OCI-LY1 (cell line): ENCODE measurements at regions not wholly inside any gene's neighbourhood (a gene's known extent, or its start where the extent isn't known, plus 50 kb on each side); places are given as distances from the start of the nearest gene placed in this dataset.

Experiments used
- H2AFZ ChIP-seq: fragments of 200-600 bp; sonication (generic), shearing (Covaris generic); 2 replicates; pipeline ENCODE4 v1.6.0; 2014; ENCODE audit warnings: antibody characterized with exemption, mild to moderate bottlenecking, low read length
- H3F3A ChIP-seq: fragments of 200-600 bp; sonication (generic), shearing (Covaris generic); 2 replicates; pipeline ENCODE4 v1.6.0; 2014; ENCODE audit warnings: mild to moderate bottlenecking, antibody characterized with exemption, low read length, moderate library complexity; ENCODE audit not compliant: insufficient read depth
- H3K27ac ChIP-seq: fragments of 200-600 bp; sonication (generic); 2 replicates; pipeline ENCODE4 v1.5.1; 2014; ENCODE audit warnings: low read length, mixed run types, mild to moderate bottlenecking, low read depth; ENCODE audit not compliant: poor library complexity, severe bottlenecking
- H3K27me3 ChIP-seq: fragments of 200-600 bp; sonication (generic); 2 replicates; pipeline ENCODE4 v1.6.0; 2014; ENCODE audit warnings: antibody characterized with exemption, mild to moderate bottlenecking, low read length, moderate library complexity; ENCODE audit not compliant: insufficient read depth
- H3K36me3 ChIP-seq: fragments of 200-600 bp; sonication (generic); 2 replicates; pipeline ENCODE4 v1.6.1; 2014; ENCODE audit warnings: mild to moderate bottlenecking, antibody characterized with exemption, low read length, moderate library complexity, mixed read lengths; ENCODE audit not compliant: insufficient read depth
- H3K4me1 ChIP-seq: fragments of 200-600 bp; sonication (generic); 2 replicates; pipeline ENCODE4 v1.5.1; 2014; ENCODE audit warnings: mild to moderate bottlenecking, low read length, moderate library complexity; ENCODE audit not compliant: insufficient read depth, severe bottlenecking
- H3K4me2 ChIP-seq: fragments of 200-600 bp; sonication (generic), shearing (Covaris generic); 2 replicates; pipeline ENCODE4 v1.6.1; 2014; ENCODE audit warnings: low read length
- H3K4me3 ChIP-seq: fragments of 200-600 bp; sonication (generic); 2 replicates; pipeline ENCODE4 v1.5.1; 2014; ENCODE audit warnings: low read length, low read depth, mild to moderate bottlenecking, mixed read lengths; ENCODE audit not compliant: poor library complexity, severe bottlenecking
- H3K79me2 ChIP-seq: fragments of 200-600 bp; shearing (Covaris generic); 2 replicates; pipeline ENCODE4 v1.6.1; 2016; ENCODE audit warnings: mixed run types, low read length, mixed read lengths; ENCODE audit not compliant: insufficient read depth
- H3K9ac ChIP-seq: fragments of 200-600 bp; sonication (generic), shearing (Covaris generic); 2 replicates; pipeline ENCODE4 v1.6.1; 2014; ENCODE audit warnings: mild to moderate bottlenecking, low read length, mixed read lengths
- H3K9me2 ChIP-seq: fragments of 200-600 bp; sonication (generic), shearing (Covaris generic); 2 replicates; pipeline ENCODE4 v1.6.1; 2014; ENCODE audit warnings: low read depth, mild to moderate bottlenecking, low read length, mixed read lengths
- H3K9me3 ChIP-seq: fragments of 200-600 bp; shearing (Covaris generic); 2 replicates; pipeline ENCODE4 v1.6.1; 2014; ENCODE audit warnings: low read length, mixed read lengths
- H4K20me1 ChIP-seq: fragments of 200-600 bp; sonication (generic), shearing (Covaris generic); 2 replicates; pipeline ENCODE4 v1.6.0; 2016; ENCODE audit warnings: mild to moderate bottlenecking, low read length; ENCODE audit not compliant: insufficient read depth
- CTCF ChIP-seq: fragments of 200-600 bp; sonication (generic), shearing (Covaris generic); IDR thresholded peaks from 2 replicates; pipeline ENCODE4 v1.5.1; 2017; ENCODE audit warnings: mild to moderate bottlenecking, antibody characterized with exemption, low read length, moderate library complexity, mixed read lengths
- EZH2 ChIP-seq: fragments of 200-600 bp; sonication (generic), shearing (Covaris generic); IDR thresholded peaks from 2 replicates; pipeline ENCODE4 v1.8.0; 2017; ENCODE audit warnings: borderline replicate concordance, mixed run types, mild to moderate bottlenecking, antibody characterized with exemption, low read length, moderate library complexity, mixed read lengths

GRCh38 chr1:101135526-101135925 is 101.3 kb upstream of the S1PR1 start:
- H2AFZ ChIP-seq, result no peak overlapping the region
- no peak overlapping the region for H3K27ac ChIP-seq
- no peaks in the 10 kb centered on the region for H4K20me1 ChIP-seq
- no peak overlapping the region for H3K4me3 ChIP-seq
- H3K4me2 ChIP-seq, result no peak overlapping the region
- H3K36me3 ChIP-seq, result no peaks in the 10 kb centered on the region
- H3K79me2 ChIP-seq, result no peaks in the 10 kb centered on the region
- no peaks in the 10 kb centered on the region for H3K9me3 ChIP-seq
- no peaks in the 10 kb centered on the region for H3K9me2 ChIP-seq
- no peak for TF ChIP-seq EZH2
- TF ChIP-seq CTCF, result no peak
- peaks cover 11% of the 10 kb centered on the region for H3K4me1 ChIP-seq
- H3K9ac ChIP-seq, result no peak overlapping the region
- H3F3A ChIP-seq, result no peaks in the 10 kb centered on the region
- H3K27me3 ChIP-seq, result no peaks in the 10 kb centered on the region

- TF ChIP-seq EZH2 (no peak), CTCF (no peak)
- Histone ChIP-seq H3K4me2 (no peak overlapping the region), H3K9me3 (no peaks in the 10 kb centered on the region), H3F3A (no peaks in the 10 kb centered on the region), H3K9me2 (no peaks in the 10 kb centered on the region), H3K4me1 (peaks cover 39% of the 10 kb centered on the region), H3K27ac (no peak overlapping the region), H4K20me1 (no peaks in the 10 kb centered on the region), H2AFZ (no peak overlapping the region), H3K4me3 (no peak overlapping the region), H3K36me3 (no peaks in the 10 kb centered on the region), H3K27me3 (no peaks in the 10 kb centered on the region), H3K79me2 (no peaks in the 10 kb centered on the region), H3K9ac (no peak overlapping the region)
Measured at GRCh38 chr1:101131239-101131843, 105.5 kb upstream of the S1PR1 start.

DNA sequence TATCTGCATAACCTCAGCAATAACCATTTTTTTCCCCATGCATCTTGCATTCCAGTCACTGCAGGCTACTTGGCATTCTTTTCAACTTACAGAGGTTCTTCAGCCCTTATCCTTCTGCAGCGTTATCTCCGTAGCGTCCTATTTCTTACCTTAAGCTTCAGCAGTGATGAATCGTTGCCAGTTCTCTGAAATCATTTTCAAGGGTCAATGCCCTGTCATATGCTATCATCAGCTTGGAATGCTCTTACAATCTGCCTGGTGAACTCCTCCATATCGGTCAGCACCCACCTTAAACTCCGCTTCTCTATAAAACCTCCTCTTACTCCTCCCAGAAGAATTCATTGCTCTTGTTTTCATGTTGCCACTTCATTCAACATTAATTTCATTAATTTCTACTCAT is 105.1 kb upstream of the DPH5 start:
- no peaks in the 10 kb centered on the region for H3K36me3 ChIP-seq
- H3K79me2 ChIP-seq, result no peaks in the 10 kb centered on the region
- no peaks in the 10 kb centered on the region for H3K9me2 ChIP-seq
- H4K20me1 ChIP-seq, result no peaks in the 10 kb centered on the region
- peaks cover 38% of the 10 kb centered on the region for H3K4me1 ChIP-seq
- no peaks in the 10 kb centered on the region for H3K9me3 ChIP-seq
- H3K4me3 ChIP-seq, result no peak overlapping the region
- H3K27ac ChIP-seq, result no peak overlapping the region
- H3F3A ChIP-seq, result no peaks in the 10 kb centered on the region
- no peak for TF ChIP-seq CTCF
- no peak for TF ChIP-seq EZH2
- H3K4me2 ChIP-seq, result no peak overlapping the region
- H3K9ac ChIP-seq, result no peak overlapping the region
- H3K27me3 ChIP-seq, result no peaks in the 10 kb centered on the region
- H2AFZ ChIP-seq, result no peak overlapping the region
